Upper lobe of left lung (tissue), 6 donors: ENCODE measurements at regions not wholly inside any gene's neighbourhood (a gene's known extent, or its start where the extent isn't known, plus 50 kb on each side); places are given as distances from the start of the nearest gene placed in this dataset.

ENCODE experiments used
- ATAC-seq, 2 donors: fragments of 200-7000 bp; cut with Tn5 transposase; one replicate each; pipeline ENCODE4 v1.9.1; 2022; ENCODE audit warnings: mild to moderate bottlenecking in 2 of 2, moderate library complexity in 2 of 2; ENCODE audit not compliant: low FRiP score in 2 of 2
- DNase-seq, 2 donors: peaks; one replicate each; pipeline ENCODE4 v3.0.0-alpha.2; 2019 to 2020
- H3K27ac ChIP-seq, 4 donors: fragments of 200-600 bp; sonication (generic); one replicate each; pipeline ENCODE4 v1.5.1; 2016 to 2019
- H3K27me3 ChIP-seq, 4 donors: fragments of 200-600 bp; sonication (generic); one replicate each; pipeline ENCODE4 v1.5.1; 2017 to 2019
- H3K36me3 ChIP-seq, 4 donors: fragments of 200-600 bp; sonication (generic); one replicate each; pipeline ENCODE4 v1.5.1; 2016 to 2019
- H3K4me1 ChIP-seq, 4 donors: fragments of 200-600 bp; sonication (generic); one replicate each; pipeline ENCODE4 v1.5.1; 2018 to 2019
- H3K4me3 ChIP-seq, 4 donors: fragments of 200-600 bp; sonication (generic); one replicate each; pipeline ENCODE4 v1.5.1; 2017 to 2019; ENCODE audit warnings: mild to moderate bottlenecking in 2 of 4, moderate library complexity in 1 of 4
- H3K9me3 ChIP-seq, 4 donors: fragments of 200-600 bp; sonication (generic); one replicate each; pipeline ENCODE4 v1.5.1; 2018 to 2019
- EP300 ChIP-seq, 4 donors: sonication (generic); formaldehyde crosslinking; IDR thresholded peaks; one replicate each; pipeline ENCODE4 v1.5.1; 2017; ENCODE audit warnings: antibody characterized with exemption in 4 of 4, control low read depth in 2 of 4
- POLR2A ChIP-seq, 4 donors: fragments of 450-650 bp; IDR thresholded peaks; one replicate each; pipeline ENCODE4 v1.5.1; 2016 to 2017; ENCODE audit warnings: antibody characterized with exemption in 4 of 4, mild to moderate bottlenecking in 2 of 4
- POLR2AphosphoS5 ChIP-seq, 2 donors: sonication (generic); formaldehyde crosslinking; IDR thresholded peaks; one replicate each; pipeline ENCODE4 v1.5.1; 2017; ENCODE audit warnings: antibody characterized with exemption in 2 of 2
- WGBS, 2 donors: methylation state at CpG; one replicate each; pipeline ENCODE4 v1.1.5; 2017 to 2018; 5-methylcytosine and 5-hydroxymethylcytosine counted together
- TF ChIP-seq, protein P1 (sequence below), 6 experiments: fragments of 450-650 bp in 4 of 6; fragments of 200-600 bp in 2 of 6; sonication (generic) in 2 of 6; IDR thresholded peaks; one replicate each; pipeline ENCODE4 v1.5.1; 2016 to 2019; ENCODE audit warnings: antibody characterized with exemption in 6 of 6
- donor health status: DM: no; HTN: no; CAD: no; lungs with moderate emphysema.
- donor health status: DM: no; HTN: yes; CAD: no; lungs with severe emphysema.

DNA sequence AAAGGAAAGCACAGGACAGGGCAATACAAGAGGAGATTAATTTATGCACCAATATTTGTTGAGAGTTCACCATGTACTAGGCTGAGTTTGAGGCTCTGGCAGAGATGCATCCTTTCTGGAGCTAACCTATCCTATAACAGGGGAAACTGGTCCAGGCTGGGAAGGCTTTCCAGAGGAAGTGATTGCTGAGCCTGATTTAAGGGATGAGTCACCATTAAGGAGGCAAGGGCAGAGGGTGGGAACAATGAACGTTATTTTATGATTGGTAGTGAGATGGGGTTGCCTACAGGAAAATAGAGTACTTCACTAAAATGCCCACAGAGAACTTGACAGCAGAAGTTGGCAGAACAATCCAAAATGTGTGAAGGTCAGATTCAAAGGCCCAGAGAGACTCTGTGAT is 141.4 kb downstream of the PLPP3 start:
- H3K4me1 ChIP-seq: peaks cover 0 to 9% (median 5%) of the 10 kb centered on the region in 4 donors
- TF ChIP-seq EP300 (IDR thresholded peaks at IDR 0.05) (no peak), POLR2A (IDR thresholded peaks at IDR 0.05) (no peak), POLR2AphosphoS5 (IDR thresholded peaks at IDR 0.05) (no peak)
- TF ChIP-seq, protein P1, sequence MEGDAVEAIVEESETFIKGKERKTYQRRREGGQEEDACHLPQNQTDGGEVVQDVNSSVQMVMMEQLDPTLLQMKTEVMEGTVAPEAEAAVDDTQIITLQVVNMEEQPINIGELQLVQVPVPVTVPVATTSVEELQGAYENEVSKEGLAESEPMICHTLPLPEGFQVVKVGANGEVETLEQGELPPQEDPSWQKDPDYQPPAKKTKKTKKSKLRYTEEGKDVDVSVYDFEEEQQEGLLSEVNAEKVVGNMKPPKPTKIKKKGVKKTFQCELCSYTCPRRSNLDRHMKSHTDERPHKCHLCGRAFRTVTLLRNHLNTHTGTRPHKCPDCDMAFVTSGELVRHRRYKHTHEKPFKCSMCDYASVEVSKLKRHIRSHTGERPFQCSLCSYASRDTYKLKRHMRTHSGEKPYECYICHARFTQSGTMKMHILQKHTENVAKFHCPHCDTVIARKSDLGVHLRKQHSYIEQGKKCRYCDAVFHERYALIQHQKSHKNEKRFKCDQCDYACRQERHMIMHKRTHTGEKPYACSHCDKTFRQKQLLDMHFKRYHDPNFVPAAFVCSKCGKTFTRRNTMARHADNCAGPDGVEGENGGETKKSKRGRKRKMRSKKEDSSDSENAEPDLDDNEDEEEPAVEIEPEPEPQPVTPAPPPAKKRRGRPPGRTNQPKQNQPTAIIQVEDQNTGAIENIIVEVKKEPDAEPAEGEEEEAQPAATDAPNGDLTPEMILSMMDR (IDR thresholded peaks at IDR 0.05): no peak
- no peaks in the 10 kb centered on the region for H3K27me3 ChIP-seq
- no peak for ATAC-seq
- no peak overlapping the region for H3K27ac ChIP-seq
- WGBS, 2 donors: 29 to 53% methylated on average over 1 of the region's 1 CpG
- DNase-seq: no peak
- no peaks in the 10 kb centered on the region for H3K9me3 ChIP-seq
- no peak overlapping the region for H3K4me3 ChIP-seq
- no peaks in the 10 kb centered on the region for H3K36me3 ChIP-seq

DNA sequence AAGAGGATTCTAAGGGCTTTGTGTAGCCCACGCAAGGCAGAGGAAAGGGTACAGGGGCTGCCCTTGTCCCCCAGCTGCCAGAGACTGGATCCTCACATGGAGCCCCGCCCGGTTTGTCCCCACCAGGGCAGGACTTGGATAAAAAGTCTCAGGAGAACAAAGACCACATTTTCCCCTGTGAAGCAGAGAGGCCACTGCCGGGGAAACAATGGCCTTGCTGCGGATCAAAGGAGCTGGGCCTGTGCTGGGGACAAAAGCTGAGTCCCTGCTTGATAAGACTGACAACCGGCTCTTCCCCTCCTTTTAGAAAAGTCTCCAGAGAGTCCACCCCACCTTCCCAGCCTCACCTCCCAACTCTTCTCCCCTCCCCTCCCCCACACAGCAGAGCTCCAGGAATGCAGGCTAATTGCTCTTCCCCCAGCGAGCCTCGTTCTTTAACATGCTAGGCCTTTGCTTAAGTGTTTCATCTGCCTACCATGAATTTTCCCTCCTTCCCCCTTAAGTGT is 142.4 kb downstream of the PLPP3 start:
- DNase-seq: no peak
- Histone ChIP-seq H3K4me1 (peaks cover 0 to 9% (median 5%) of the 10 kb centered on the region in 4 donors), H3K27ac (no peak overlapping the region), H3K36me3 (no peaks in the 10 kb centered on the region), H3K4me3 (no peak overlapping the region), H3K27me3 (no peaks in the 10 kb centered on the region), H3K9me3 (no peaks in the 10 kb centered on the region)
- 77 to 78% methylated on average over 4 to 8 of the region's 8 CpGs for WGBS, 2 donors
- TF ChIP-seq, protein P1 (IDR thresholded peaks at IDR 0.05): no peak
- TF ChIP-seq POLR2A (IDR thresholded peaks at IDR 0.05): no peak
- TF ChIP-seq EP300 (IDR thresholded peaks at IDR 0.05): no peak
- TF ChIP-seq POLR2AphosphoS5 (IDR thresholded peaks at IDR 0.05): no peak
- no peak for ATAC-seq

DNA sequence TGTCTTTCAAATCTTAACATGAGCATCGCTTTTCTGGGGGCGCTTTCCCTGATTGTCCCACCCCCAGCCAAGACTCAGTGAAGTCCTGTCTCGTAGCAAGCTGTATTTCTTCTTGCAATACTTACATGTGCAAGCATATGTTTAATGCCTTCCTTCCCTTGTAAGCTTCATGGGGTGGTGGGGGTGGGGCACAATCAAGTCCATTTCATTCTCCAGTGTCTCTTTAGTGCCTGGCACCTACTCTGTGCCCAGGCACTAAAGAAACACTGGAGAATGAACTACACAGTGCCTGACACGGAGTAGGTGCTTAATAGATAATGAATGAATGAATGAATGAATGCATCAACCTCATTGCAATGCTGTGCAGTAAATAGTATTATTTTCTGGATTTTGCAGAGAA is 143.1 kb downstream of the PLPP3 start:
- Histone ChIP-seq H3K4me3 (no peak overlapping the region), H3K27me3 (no peaks in the 10 kb centered on the region), H3K9me3 (no peaks in the 10 kb centered on the region), H3K36me3 (no peaks in the 10 kb centered on the region), H3K27ac (no peak overlapping the region), H3K4me1 (peaks cover 0 to 9% (median 4%) of the 10 kb centered on the region in 4 donors)
- 78 to 79% methylated on average over 4 of the region's 4 CpGs for WGBS, 2 donors
- no peak for ATAC-seq
- DNase-seq: no peak
- TF ChIP-seq POLR2AphosphoS5 (IDR thresholded peaks at IDR 0.05): no peak
- no peak for TF ChIP-seq EP300 (IDR thresholded peaks at IDR 0.05)
- TF ChIP-seq, protein P1 (IDR thresholded peaks at IDR 0.05): no peak
- no peak for TF ChIP-seq POLR2A (IDR thresholded peaks at IDR 0.05)

DNA sequence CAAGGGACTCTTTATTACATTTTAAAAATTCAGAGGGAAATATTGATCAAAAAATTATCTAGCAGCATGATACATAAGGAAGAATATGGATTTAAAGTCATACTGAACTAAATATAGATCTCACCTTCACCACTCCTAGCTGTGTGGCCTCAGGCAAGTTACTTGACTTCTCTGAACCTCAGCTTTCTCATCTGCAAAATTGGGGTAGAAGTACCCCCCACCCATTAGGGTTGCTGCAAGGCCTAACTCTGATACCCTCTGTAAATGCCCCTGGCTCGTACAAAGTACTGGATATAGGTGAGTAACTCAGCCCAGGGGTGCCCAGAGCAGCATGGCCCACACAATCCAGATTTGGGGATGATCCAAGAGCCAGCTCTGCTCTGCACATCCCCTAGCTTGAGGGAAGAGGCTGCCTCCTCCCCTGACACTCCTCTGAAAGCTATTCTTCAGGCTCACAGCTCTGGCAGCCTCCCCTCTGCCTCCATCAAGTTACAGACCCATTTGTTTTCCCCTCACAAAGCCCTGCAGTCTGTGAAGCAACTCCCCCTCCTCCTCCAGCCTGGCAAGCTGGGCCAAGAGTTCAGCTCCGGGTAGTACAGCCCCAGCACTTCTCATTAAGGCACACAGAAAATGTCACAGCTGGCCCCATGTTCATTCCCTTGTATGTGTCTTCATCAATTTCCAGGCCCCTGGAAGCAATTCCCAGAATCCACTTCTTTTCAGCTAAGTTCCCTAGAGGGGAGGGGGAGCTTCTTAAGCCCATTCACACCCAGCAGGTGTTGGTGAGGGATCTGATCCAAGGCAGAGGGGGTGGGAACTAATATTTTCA is 143.7 kb downstream of the PLPP3 start:
- Histone ChIP-seq H3K27me3 (no peaks in the 10 kb centered on the region), H3K9me3 (no peaks in the 10 kb centered on the region), H3K36me3 (no peaks in the 10 kb centered on the region), H3K4me3 (no peak overlapping the region), H3K27ac (no peak overlapping the region), H3K4me1 (peaks cover 0 to 9% (median 4%) of the 10 kb centered on the region in 4 donors)
- 60 to 67% methylated on average over 2 of the region's 2 CpGs for WGBS, 2 donors
- DNase-seq: no peak
- TF ChIP-seq POLR2A (IDR thresholded peaks at IDR 0.05) (no peak), POLR2AphosphoS5 (IDR thresholded peaks at IDR 0.05) (no peak), EP300 (IDR thresholded peaks at IDR 0.05) (no peak)
- TF ChIP-seq, protein P1 (IDR thresholded peaks at IDR 0.05): no peak
- ATAC-seq: no peak
